Right atrium auricular region (tissue), 2 donors: ENCODE measurements at regions not wholly inside any gene's neighbourhood (a gene's known extent, or its start where the extent isn't known, plus 50 kb on each side); places are given as distances from the start of the nearest gene placed in this dataset.

Source experiments
- DNase-seq: peaks from one replicate; pipeline ENCODE4 v3.0.0-alpha.2; 2019; ENCODE audit warnings: low spot score
- H3K27ac ChIP-seq, 2 donors: fragments of 200-600 bp; sonication (generic); 1 replicate in 1 of 2; 2 replicates in 1 of 2; pipeline ENCODE4 v1.5.1; 2016 to 2019
- H3K27me3 ChIP-seq, 2 donors: fragments of 200-600 bp; sonication (generic); one replicate each; pipeline versions ENCODE4 v1.5.1 to v1.6.0; 2017 to 2019
- H3K36me3 ChIP-seq: fragments of 200-600 bp; sonication (generic); one replicate; pipeline ENCODE4 v1.5.1; 2016
- H3K4me1 ChIP-seq, 2 donors: fragments of 200-600 bp; sonication (generic); one replicate each; pipeline versions ENCODE4 v1.5.1 to v1.6.0; 2017 to 2019
- H3K4me3 ChIP-seq, 2 donors: fragments of 200-600 bp; sonication (generic); 1 replicate in 1 of 2; 2 replicates in 1 of 2; pipeline ENCODE4 v1.5.1; 2017 to 2019; ENCODE audit warnings: mild to moderate bottlenecking in 1 of 2, moderate library complexity in 1 of 2
- H3K9me3 ChIP-seq, 2 donors: fragments of 200-600 bp; sonication (generic); one replicate each; pipeline ENCODE4 v1.5.1; 2019
- CTCF ChIP-seq, 2 donors: fragments of 200-600 bp; sonication (generic); IDR thresholded peaks; one replicate each; pipeline ENCODE4 v1.5.1; 2019; ENCODE audit warnings: antibody characterized with exemption in 2 of 2

GRCh38 chr3:154887869-154888268, 192.2 kb upstream of the MME start:
- Histone ChIP-seq H3K36me3 (no peaks in the 10 kb centered on the region), H3K27me3 (no peaks in the 10 kb centered on the region), H3K27ac (no peak overlapping the region), H3K4me3 (no peak overlapping the region), H3K9me3 (no peaks in the 10 kb centered on the region), H3K4me1 (no peaks in the 10 kb centered on the region)
- DNase-seq: no peak
- no peak for TF ChIP-seq CTCF (IDR thresholded peaks at IDR 0.05)

DNA sequence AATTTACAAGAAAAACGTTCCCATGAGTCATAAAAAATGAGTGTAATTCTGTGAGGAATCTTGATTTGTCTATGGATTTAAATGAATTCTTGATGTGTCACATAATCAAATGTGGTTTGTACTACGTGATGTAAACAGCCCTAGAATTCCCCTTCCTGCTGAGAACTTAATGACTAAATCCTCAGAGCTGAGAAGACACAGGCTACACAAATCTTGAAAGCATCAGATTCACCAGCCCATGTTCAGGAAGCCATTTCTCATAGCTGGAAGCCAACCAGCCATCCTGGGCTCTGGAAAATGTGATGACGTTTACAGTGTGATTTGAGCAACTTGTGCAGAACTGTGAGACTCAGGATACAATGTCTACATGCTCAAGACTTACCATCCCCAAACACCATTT, 193.7 kb upstream of the MME start:
- Histone ChIP-seq H3K27ac (no peak overlapping the region), H3K36me3 (no peaks in the 10 kb centered on the region), H3K9me3 (no peaks in the 10 kb centered on the region), H3K4me1 (no peaks in the 10 kb centered on the region), H3K4me3 (no peak overlapping the region), H3K27me3 (no peaks in the 10 kb centered on the region)
- no peak for TF ChIP-seq CTCF (IDR thresholded peaks at IDR 0.05)
- DNase-seq: no peak

DNA sequence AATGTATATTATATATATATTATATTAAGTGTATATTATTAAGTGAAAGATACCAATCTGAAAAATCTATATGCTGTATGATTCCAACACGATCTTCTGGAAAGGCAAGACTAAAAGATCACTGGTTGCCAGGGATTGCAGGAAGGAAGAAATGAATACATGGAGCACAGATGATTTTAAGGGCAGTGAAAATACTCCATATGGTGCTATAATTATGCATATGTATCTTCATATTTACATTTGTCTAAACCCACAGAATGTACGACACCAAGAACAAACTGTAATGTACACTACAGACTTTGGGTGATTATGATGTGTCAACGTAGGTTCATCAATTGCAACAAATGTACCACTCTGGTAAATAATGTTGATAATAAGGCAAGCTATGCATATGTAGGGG, 194.7 kb upstream of the MME start:
- H3K9me3 ChIP-seq: peaks cover 0 to 9% of the 10 kb centered on the region in 2 donors
- no peak for TF ChIP-seq CTCF (IDR thresholded peaks at IDR 0.05)

DNA sequence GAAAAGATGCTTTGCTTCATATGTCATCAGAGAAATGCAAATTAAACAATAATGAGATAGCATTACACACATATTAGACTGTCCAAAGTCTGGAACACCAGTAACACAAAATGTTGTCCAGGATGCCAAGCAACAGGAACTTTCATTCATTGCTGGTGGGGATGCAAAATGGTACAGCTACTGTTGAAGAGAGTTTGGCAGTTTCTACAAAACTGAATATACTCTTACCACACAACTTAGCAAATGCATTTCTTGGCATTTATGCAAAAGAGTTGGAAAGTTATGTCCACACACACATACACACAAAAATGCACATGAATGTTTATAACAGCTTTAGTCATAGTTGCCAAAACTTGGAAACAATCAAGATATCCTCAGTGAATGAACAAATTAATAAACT, 195.2 kb upstream of the MME start:
- no peak overlapping the region for H3K27ac ChIP-seq
- H3K27me3 ChIP-seq: no peaks in the 10 kb centered on the region
- no peak overlapping the region for H3K4me3 ChIP-seq
- H3K4me1 ChIP-seq: no peaks in the 10 kb centered on the region
- no peak for TF ChIP-seq CTCF (IDR thresholded peaks at IDR 0.05)
- DNase-seq: no peak
- peaks cover 0 to 9% of the 10 kb centered on the region in 2 donors for H3K9me3 ChIP-seq
- no peaks in the 10 kb centered on the region for H3K36me3 ChIP-seq

More for the DNA sequence above, 194.7 kb upstream of the MME start:
- Histone ChIP-seq H3K4me3 (no peak overlapping the region), H3K36me3 (no peaks in the 10 kb centered on the region), H3K27ac (no peak overlapping the region), H3K27me3 (no peaks in the 10 kb centered on the region), H3K4me1 (no peaks in the 10 kb centered on the region)
- no peak for DNase-seq

- no peak for DNase-seq
- Histone ChIP-seq H3K9me3 (no peaks in the 10 kb centered on the region), H3K27me3 (no peaks in the 10 kb centered on the region), H3K36me3 (no peaks in the 10 kb centered on the region), H3K4me1 (no peaks in the 10 kb centered on the region), H3K4me3 (no peak overlapping the region), H3K27ac (no peak overlapping the region)
- no peak for TF ChIP-seq CTCF (IDR thresholded peaks at IDR 0.05)
Measured at GRCh38 chr3:154875142-154875541, 205.0 kb upstream of the MME start.

- Histone ChIP-seq H3K36me3 (no peaks in the 10 kb centered on the region), H3K27ac (no peak overlapping the region), H3K27me3 (no peaks in the 10 kb centered on the region), H3K4me3 (no peak overlapping the region), H3K9me3 (no peaks in the 10 kb centered on the region), H3K4me1 (no peaks in the 10 kb centered on the region)
- TF ChIP-seq CTCF (IDR thresholded peaks at IDR 0.05): no peak
- no peak for DNase-seq
Measured at GRCh38 chr3:154872696-154873095, 207.4 kb upstream of the MME start.
